Body of pancreas (tissue), 4 donors: ENCODE measurements at regions not wholly inside any gene's neighbourhood (a gene's known extent, or its start where the extent isn't known, plus 50 kb on each side); places are given as distances from the start of the nearest gene placed in this dataset.
"Not testable (repeated sequence)": the region's sequence is repeated elsewhere in the genome, so short reads cannot be mapped to it uniquely, and the experiment has no call there.

Experiments used
- ATAC-seq: fragments of 150-250 bp; one replicate; pipeline ENCODE4 v1.9.1; 2016
- DNase-seq, 4 donors: peaks; one replicate each; pipeline ENCODE4 v3.0.0-alpha.2; 2019
- H3K27ac ChIP-seq, 4 donors: fragments of 200-600 bp; sonication (generic); 1 replicate in 3 of 4; 2 replicates in 1 of 4; pipeline versions ENCODE4 v1.5.1 to v1.6.1; 2016 to 2019; ENCODE audit warnings: mild to moderate bottlenecking in 1 of 4, mixed read lengths in 1 of 4, moderate library complexity in 1 of 4
- H3K27me3 ChIP-seq, 2 donors: fragments of 200-600 bp; sonication (generic); one replicate each; pipeline ENCODE4 v1.6.0; 2016; ENCODE audit warnings: mild to moderate bottlenecking in 1 of 2
- H3K36me3 ChIP-seq, 2 donors: fragments of 200-600 bp; sonication (generic); replicated peaks in 1 of 2; 2 replicates each; pipeline ENCODE4 v1.5.1; 2016; ENCODE audit warnings: low read depth in 2 of 2; ENCODE audit not compliant: insufficient read depth in 1 of 2
- H3K4me1 ChIP-seq: fragments of 200-600 bp; sonication (generic); one replicate; pipeline ENCODE4 v1.6.0; 2016
- H3K4me3 ChIP-seq, 2 donors: fragments of 200-600 bp; sonication (generic); 1 replicate in 1 of 2; 2 replicates in 1 of 2; pipeline ENCODE4 v1.5.1; 2016 to 2019
- H3K9me3 ChIP-seq, 3 donors: fragments of 200-600 bp; sonication (generic); 1 replicate in 2 of 3; 2 replicates in 1 of 3; pipeline ENCODE4 v1.5.1; 2016
- CTCF ChIP-seq, 7 experiments: fragments of 450-650 bp in 4 of 7; fragments of 200-600 bp in 3 of 7; sonication (generic) in 3 of 7; IDR thresholded peaks; one replicate each; pipeline ENCODE4 v1.5.1; 2016 to 2019; ENCODE audit warnings: antibody characterized with exemption in 7 of 7
- POLR2A ChIP-seq, 3 donors: fragments of 450-650 bp; IDR thresholded peaks; one replicate each; pipeline ENCODE4 v1.6.1; 2016; ENCODE audit warnings: antibody characterized with exemption in 3 of 3, mild to moderate bottlenecking in 2 of 3
- WGBS, 2 donors: methylation state at CpG; one replicate each; pipeline ENCODE4 v1.1.5; 2017; 5-methylcytosine and 5-hydroxymethylcytosine counted together
- intact Hi-C: fragments of 100-400 bp; cut with DNase I; formaldehyde crosslinking; loops from one replicate; pipeline ENCODE4 v1.15.1; 2023

- intact Hi-C loops: no loop called here
- no peaks in the 10 kb centered on the region for H3K36me3 ChIP-seq
- ATAC-seq (no peak), DNase-seq (no peak)
- no peak overlapping the region for H3K27ac ChIP-seq
- WGBS, 2 donors: 30 to 33% methylated on average over 1 of the region's 1 CpG
- no peaks in the 10 kb centered on the region for H3K9me3 ChIP-seq
- H3K4me1 ChIP-seq: peaks cover 10% of the 10 kb centered on the region
- no peaks in the 10 kb centered on the region for H3K27me3 ChIP-seq
- TF ChIP-seq POLR2A (IDR thresholded peaks at IDR 0.05) (no peak), CTCF (IDR thresholded peaks at IDR 0.05) (no peak)
- no peak overlapping the region for H3K4me3 ChIP-seq
Observed at GRCh38 chr4:124931050-124931449, 218.5 kb upstream of the ANKRD50 start.

GRCh38 chr4:124922748-124923147, 210.2 kb upstream of the ANKRD50 start:
- ATAC-seq, DNase-seq, H3K27ac ChIP-seq, intact Hi-C loops, H3K36me3 ChIP-seq, H3K4me3 ChIP-seq, H3K9me3 ChIP-seq, H3K4me1 ChIP-seq, H3K27me3 ChIP-seq: not testable (repeated sequence)
- 94 to 95% methylated on average over 12 of the region's 12 CpGs for WGBS, 2 donors

GRCh38 chr4:124918559-124919122, 206.1 kb upstream of the ANKRD50 start:
- DNase-seq (no peak), ATAC-seq (no peak)
- H3K27ac ChIP-seq: no peak overlapping the region
- no peaks in the 10 kb centered on the region for H3K4me1 ChIP-seq
- H3K27me3 ChIP-seq: no peaks in the 10 kb centered on the region
- H3K36me3 ChIP-seq: no peaks in the 10 kb centered on the region
- WGBS, 2 donors: 73 to 78% methylated on average over 3 of the region's 3 CpGs
- intact Hi-C loops: no loop called here
- no peaks in the 10 kb centered on the region for H3K9me3 ChIP-seq
- no peak overlapping the region for H3K4me3 ChIP-seq
- TF ChIP-seq CTCF (IDR thresholded peaks at IDR 0.05) (no peak), POLR2A (IDR thresholded peaks at IDR 0.05) (no peak)

- TF ChIP-seq POLR2A (IDR thresholded peaks at IDR 0.05) (no peak), CTCF (IDR thresholded peaks at IDR 0.05) (no peak)
- 58 to 76% methylated on average over 1 of the region's 1 CpG for WGBS, 2 donors
Observed at GRCh38 chr4:124915073-124915472, 202.5 kb upstream of the ANKRD50 start.

GRCh38 chr4:124913237-124913636, 200.7 kb upstream of the ANKRD50 start:
- Histone ChIP-seq H3K4me3 (no peak overlapping the region), H3K36me3 (no peaks in the 10 kb centered on the region), H3K27me3 (no peaks in the 10 kb centered on the region), H3K9me3 (no peaks in the 10 kb centered on the region), H3K4me1 (no peaks in the 10 kb centered on the region), H3K27ac (no peak overlapping the region)
- 89 to 100% methylated on average over 1 of the region's 1 CpG for WGBS, 2 donors
- no peak for TF ChIP-seq POLR2A (IDR thresholded peaks at IDR 0.05)
- TF ChIP-seq CTCF (IDR thresholded peaks at IDR 0.05): no peak
- DNase-seq: no peak
- intact Hi-C loops: no loop called here
- ATAC-seq: no peak

More at GRCh38 chr4:124915073-124915472, 202.5 kb upstream of the ANKRD50 start:
- DNase-seq (no peak), ATAC-seq (no peak)
- Histone ChIP-seq H3K4me1 (no peaks in the 10 kb centered on the region), H3K4me3 (no peak overlapping the region), H3K36me3 (no peaks in the 10 kb centered on the region), H3K27ac (no peak overlapping the region), H3K27me3 (no peaks in the 10 kb centered on the region), H3K9me3 (no peaks in the 10 kb centered on the region)
- intact Hi-C loops: no loop called here
